ENCODE measurements at regions not wholly inside any gene's neighbourhood (a gene's known extent, or its start where the extent isn't known, plus 50 kb on each side); places are given as distances from the start of the nearest gene placed in this dataset.
"Not testable (repeated sequence)": the region's sequence is repeated elsewhere in the genome, so short reads cannot be mapped to it uniquely, and the experiment has no call there.

DNA sequence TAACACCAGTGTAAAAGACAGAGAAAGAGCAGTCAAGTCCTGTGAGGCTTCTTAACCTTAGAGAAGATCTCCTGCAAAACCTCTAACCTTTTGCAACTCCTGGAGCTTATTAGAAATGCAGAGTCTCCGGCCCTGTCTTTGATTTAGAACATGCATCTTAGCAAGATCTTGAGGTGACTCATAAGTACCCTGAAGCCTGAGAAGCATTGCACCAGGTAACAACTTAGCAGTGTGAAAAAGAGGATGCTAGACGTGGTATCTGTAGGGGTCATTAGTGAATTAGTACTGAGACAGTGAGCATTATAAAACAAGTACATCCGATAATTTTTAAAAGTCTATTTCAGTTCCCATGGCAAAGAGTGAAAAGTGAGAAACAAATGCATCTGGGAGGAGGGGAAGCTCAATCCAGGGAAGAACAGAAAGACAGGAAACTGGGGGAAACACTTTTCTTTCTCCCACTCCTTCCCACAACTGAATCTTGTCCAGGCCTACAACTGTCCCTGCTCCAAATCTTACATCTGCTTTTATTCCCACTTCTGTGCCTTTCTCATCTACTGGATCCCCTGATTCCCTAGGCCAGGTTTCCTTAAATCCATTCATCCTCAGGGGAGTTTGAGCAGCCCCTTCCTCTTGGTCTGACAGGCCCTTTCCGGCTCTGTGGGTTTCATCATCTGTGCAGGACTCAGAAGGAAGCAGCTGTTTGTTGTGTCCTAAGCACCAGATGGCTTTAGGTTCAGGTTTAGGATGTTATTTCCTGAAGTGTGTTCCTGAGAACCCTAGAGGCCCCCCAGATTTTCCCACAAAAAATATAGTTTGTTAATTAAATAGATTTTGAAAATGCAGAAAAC is 128.1 kb upstream of the IL12A start:
- no peak overlapping the region for H3K27ac ChIP-seq
- DNase-seq (ENCODE audit: low read depth, low spot score) = no peak

DNA sequence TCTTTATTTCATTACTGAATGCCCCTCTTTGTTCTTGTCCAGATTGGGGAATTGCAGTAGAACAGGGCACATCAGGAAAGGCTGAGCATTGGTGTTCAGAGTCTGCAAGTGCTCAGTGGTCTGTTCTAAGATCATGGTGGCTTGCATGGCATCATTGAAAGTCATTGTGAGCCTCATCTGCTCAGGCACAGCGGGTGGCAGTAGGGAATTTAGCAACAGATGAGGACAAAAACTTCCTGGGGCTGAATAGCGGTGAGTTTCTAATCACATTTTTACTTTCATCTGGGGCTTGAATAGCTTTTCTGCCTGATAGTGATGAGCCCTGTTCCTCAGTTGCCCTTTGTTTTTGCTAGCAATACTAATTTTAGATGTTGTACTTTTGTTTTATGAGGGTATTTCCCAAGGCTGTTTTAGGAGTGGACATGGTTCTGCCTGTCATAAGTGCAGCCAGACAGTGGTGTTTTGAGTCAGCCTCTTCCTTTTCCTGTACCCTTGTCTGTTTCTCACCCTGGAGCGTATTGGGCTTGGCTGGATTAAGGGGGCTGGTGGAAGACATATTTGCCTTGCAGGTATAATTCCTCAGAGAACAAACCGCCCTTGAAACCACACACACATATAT is 127.2 kb upstream of the IL12A start:
- peak overlapping the region; percentile 13 for H3K27ac ChIP-seq
- DNase-seq (ENCODE audit: low read depth, low spot score) = no peak

DNA sequence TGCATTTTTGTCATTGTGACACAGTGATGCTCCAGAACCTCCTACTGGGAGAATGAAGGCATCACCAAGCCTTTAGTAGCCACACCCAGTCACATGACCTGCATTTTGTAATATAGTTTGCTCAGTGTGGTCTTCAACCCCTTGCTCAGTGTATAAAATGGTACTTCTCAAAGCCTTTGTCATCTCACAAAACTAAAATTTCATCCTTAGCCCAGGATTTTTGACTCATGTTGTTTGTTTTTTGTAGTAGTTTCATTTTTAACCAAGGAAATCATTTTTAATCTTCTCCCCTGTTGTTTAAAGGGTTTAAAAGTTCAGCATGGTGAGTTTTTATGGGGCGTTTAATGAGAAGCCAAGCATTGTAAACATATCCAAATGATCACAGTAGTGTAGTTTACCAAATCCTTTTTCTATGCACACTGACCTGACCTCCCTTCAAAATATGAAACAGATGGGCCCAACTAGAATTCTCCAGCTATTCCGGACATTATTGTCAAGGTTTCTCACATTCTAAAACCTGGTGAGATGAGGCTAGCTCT is 123.5 kb upstream of the IL12A start:
- DNase-seq (ENCODE audit: low read depth, low spot score) = no peak
- peak overlapping the region; percentile 36 for H3K27ac ChIP-seq

DNA sequence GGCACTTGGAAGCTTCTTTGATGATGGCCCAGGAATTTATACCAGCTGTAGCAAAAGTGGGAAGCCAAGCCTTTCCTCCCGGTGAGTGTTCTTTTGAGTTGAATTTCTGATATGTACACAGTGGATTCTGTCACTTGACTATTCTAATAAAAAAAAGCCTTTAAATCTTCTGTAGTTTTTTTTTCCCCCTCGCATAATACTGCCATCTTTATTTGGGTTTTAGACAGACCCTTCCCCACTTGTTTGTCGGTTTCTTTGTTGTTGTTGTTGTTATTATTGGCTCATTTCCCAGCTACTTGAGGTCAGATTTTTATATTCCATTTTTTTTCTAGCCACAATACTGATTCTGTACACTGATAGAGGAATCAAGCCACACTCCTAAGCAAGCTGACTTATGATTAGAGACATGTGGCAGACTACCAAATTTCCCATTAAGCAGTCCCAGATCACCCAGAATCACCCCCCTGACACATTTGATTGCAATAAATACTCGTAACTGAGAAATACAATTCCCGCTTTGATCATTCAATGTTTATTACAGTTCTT is 122.4 kb upstream of the IL12A start:
- peak overlapping the region; percentile 36 for H3K27ac ChIP-seq
- no peak for DNase-seq (ENCODE audit: low read depth, low spot score)

DNA sequence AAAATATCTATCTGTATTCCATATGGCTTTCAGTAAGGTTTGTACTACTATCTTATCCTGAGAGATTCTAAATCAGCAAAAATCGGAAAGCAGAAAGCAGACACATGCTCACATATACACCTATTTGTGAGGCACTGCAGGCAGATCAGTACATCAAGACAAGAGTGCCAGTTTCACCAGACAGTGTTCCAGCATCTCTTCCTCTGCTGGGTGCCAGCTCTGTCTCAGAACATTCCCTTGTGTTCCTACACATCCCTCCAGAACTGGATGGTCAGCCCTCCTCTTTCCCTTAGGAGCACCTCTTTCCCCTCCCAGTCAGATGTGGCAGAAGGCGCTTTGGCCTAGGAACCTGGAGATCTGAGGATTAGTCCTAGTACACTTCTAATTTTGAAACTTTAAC is 121.3 kb upstream of the IL12A start:
- no peak overlapping the region for H3K27ac ChIP-seq
- no peak for DNase-seq (ENCODE audit: low read depth, low spot score)

DNA sequence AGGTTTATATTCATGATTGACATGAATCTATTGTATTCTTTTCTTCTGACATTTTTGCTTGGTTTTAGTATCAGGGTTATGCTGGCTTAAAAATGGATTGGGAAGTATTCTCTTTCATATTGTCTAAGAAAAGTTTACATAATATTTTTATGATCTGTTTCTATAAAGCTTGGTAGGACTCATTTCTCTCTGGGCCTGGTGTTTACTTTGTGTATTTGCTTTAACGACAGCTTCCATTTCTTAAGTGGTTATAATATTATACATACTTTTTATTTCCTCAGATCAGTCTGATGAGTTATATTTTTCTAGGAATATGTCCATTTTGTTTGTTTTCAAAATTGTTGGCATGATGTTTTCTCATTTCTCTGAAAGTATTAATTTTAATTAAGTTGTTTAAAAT is 117.9 kb upstream of the IL12A start:
- no peak overlapping the region for H3K27ac ChIP-seq
- DNase-seq (ENCODE audit: low read depth, low spot score) = no peak

DNA sequence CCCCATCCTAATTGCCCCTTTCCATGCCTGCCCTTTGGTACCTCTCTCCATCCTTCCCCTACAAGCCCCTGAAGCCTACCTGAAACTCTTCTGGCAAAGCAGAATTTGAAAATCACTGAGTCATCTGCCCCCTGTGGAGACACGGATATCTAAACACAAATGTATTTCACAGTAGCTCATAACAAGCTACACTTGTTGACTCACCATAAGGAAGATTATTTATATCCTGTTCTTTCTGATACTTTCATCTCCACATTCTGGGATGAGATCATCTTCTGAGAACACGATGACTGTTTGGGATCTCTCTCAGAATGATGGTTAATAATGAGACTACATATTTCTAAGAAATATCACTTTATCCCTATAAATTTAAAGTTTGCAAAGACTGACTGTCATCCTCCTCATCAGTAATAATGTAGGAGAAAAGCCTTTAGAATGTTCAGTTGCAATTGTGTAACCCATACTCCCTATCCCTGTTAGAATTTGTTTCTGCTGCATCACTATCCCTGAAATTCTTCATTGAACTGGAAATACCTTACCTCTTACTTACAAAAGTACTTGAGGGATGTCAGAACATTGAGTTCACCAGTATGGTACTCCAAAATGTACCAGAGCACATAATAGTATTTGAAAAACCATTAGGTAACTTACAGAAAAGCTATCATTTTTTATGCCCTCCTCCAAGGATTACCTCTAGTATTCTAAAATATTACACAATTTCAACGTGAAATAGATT is 116.1 kb upstream of the IL12A start:
- DNase-seq (ENCODE audit: low read depth, low spot score) = peak; percentile 67
- H3K27ac ChIP-seq = peak overlapping the region; percentile 82

DNA sequence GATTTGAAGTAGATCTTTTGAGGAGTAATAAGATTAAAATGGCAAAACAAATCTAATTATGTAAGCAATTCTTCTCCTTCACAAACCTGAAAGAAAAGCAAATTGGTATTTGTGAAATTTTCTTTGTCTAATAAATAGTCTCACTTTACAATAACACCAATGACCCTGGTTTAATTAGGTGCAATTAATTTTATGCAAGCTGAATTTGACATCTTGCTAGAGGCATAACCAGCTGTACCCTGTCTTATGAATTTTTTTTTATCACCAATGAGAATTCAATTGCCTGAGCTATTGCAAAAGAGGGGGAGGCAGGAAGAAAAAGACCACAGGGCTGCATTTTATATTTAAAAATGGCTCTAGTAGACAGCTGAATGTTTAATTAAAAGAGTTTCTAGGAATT is 113.5 kb upstream of the IL12A start:
- no peak overlapping the region for H3K27ac ChIP-seq
- DNase-seq (ENCODE audit: low read depth, low spot score) = no peak

DNA sequence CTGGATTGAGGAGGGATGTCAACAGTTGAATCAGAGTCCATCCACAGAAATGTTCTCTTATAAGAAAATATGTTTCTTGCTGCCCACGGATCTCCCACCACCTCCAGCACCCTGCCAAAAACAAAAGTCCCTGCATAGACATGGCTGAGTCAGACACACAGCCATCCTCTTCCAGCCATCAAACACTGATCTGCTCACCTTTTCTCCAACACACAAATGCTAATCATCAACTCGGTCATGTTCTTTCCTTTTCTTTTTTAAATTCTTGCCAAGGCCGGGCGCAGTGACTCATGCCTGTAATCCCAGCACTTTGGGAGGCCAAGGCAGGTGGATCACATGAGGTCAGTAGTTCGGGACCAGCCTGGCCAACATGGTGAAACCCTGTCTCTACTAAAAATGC is 110.7 kb upstream of the IL12A start:
- H3K27ac ChIP-seq = peak overlapping the region; percentile 43
- no peak for DNase-seq (ENCODE audit: low read depth, low spot score)

DNA sequence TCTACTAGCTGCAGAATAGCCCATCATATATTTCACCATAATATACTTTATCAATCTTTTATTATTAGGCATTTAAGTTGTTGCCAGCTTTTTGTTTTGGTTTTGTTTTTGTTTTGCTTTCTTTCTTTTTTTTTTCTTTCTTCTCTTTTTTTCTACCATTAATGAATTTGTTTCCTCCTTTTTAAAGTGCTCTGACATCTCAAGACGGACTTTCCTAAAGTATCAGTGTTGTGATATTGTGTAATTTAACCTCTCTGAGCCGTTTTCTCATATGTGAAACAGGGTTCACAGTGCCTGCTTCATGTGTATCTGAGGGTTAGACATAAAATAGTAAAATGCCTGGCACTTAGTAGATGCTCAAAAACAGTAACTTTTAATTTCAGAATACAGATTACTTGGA is 109.5 kb upstream of the IL12A start:
- H3K27ac ChIP-seq = no peak overlapping the region
- no peak for DNase-seq (ENCODE audit: low read depth, low spot score)

DNA sequence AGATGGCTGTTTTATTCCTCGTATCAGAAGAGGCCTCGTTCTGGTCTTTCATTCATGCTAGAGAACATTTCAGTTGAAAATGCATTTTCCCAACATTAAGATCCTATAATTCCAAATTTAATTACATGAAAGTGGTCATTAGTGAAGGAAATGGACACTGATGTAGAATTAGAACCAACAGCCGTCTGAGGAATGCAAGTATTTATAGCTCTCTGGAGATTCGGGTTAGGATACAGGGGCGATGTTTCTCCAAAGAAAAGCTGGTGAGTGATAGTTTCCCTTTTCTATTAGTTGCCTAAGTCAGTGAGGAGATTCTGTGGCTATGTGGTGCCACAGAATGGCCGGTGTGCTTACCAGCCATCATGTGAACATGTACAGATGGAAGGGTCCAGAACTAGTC is 109.0 kb upstream of the IL12A start:
- H3K27ac ChIP-seq = no peak overlapping the region
- DNase-seq (ENCODE audit: low read depth, low spot score) = no peak

DNA sequence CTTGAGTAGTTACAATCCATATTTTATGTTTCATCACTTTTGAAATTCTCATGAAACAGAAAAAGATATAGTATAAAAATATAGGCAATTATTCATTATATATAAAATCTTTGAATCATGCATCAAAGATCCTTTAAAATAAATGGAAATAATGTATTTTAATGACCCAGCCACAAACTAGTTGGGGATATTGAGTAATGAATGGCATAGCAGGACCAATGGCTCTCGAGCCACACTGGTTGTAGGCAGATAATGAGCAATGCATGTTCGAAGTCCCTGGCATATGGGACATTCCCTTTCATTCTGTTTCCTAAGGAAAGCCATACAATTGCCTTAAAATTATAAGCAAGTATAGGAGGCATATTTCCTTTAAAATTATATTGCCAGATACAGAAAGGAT is 107.4 kb upstream of the IL12A start:
- peak overlapping the region; percentile 93 for H3K27ac ChIP-seq
- DNase-seq (ENCODE audit: low read depth, low spot score) = no peak

DNA sequence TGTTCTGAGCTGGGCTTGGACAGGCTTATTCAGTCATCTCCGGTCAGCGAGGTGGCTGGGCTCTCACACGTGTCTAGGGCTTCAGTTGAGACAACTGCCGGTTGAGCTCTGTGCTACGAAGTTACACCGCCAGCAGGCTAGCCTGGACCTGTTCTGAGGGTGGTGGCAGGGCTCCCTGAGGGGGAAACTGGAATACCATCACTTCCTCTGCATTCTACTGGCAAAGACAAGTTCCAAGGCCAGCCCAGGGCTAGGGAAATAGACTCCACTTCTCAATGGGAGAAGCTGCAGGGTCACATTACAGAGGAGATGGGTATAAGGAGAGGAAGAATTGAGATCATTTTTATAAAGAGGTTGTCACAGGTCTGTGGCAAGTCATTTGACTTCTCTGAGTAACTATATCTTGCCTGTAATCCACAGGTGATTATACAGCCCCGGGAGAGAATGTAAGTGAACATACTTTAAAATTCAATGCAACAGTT is 106.8 kb upstream of the IL12A start:
- peak; percentile 73 for DNase-seq (ENCODE audit: low read depth, low spot score)

DNA sequence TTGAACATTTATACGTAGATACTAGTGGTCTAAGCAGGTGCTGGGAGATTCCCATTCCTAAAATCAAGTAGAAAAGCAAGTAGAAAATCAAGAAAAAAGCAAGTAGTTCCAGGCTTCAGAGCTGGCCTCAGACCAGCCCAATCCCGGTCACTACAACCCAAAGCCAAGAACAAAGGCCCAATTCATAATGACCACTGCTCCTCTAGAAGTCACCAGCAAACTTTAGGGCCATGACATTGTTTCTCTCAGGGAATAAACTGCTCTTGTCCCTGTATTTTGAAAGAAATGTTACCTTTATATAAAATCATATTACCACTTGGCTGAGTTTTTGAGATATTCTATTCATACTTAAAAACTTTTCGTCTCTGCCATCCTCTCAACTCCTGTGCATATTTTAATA is 106.3 kb upstream of the IL12A start:
- no peak for DNase-seq (ENCODE audit: low read depth, low spot score)
- peak overlapping the region; percentile 93 for H3K27ac ChIP-seq

More for the DNA sequence above, 106.8 kb upstream of the IL12A start:
- peak overlapping the region; percentile 93 for H3K27ac ChIP-seq

DNA sequence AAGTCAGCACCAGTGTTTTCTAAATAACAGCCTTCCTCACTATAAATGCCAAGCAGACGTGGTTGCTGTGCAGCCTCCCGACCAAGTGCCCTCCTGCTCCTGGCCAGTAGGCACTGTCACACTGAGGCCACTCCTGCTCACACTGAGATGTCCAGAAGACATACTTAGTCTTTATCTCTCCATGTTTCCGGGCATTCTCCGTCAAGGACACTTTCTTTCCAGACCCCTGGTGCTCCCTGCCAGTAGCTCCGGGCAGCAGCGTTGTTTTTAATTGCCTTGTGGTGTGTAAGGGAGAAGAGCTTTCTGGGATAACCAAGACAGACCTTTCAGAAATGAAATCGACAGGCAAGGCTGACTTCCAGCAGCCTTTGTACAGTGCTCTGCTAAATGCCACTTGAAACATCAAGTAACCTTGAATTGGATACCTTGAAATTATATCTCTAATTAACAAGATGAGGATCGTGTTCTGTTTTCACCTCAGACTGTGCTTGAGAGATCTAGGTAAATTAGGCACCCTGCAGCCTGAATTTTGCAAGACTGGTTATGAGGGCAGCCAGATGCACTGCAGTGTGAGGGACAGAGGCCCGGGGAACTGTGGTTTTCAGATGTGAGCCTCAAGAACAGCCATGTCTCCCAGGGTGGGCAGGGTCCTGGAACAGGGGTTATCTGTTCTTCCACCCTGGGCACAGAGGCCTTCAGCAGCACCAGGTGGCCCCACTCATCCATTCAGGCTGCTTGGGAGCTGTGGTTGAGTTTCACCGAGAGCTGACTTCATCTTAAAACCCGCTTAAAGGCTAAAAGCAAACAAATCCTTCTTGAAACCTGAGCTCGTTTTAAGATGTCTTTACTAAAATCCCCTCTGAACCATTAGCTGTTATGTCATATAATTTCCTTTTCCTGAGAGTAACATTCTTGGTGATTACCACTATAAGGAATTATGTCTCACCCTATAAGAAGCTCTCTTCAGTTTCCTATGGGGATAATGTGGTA is 105.5 kb upstream of the IL12A start:
- H3K27ac ChIP-seq = peak overlapping the region; percentile 93
- no peak for DNase-seq (ENCODE audit: low read depth, low spot score)

DNA sequence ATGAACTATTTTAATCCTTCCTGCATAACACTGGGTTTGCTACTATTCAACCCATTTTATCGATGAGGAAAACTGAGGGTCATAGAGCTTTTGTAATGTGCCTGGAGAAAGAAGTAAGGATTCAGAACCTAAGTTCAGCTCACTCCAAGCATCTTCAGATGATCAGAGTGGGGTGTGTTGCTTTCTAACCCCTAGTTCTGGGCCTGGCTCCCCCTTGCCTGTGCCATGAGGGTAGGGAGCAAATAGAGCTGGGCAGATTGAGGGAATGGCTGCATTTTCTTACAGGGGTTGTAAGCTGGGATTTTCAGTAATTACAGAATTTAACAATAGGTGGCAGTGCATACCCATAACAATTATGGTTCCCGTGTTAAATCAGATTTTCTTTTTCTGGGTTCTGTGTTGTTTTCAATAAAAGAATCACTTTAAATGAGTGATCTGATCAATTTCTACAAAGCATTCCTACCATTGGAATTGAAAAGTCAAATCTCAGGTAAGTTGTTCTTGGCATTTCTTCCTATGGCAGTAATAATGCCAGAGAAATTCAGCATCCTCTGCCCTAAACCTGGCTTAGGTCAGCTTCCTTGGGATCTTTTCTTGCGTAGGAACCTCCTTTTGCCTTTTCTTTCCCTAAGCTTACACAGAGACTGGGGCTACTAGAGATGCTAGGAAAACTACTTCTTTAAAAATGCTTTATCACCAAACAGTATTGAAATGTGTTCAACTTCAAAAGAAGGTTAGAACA is 103.8 kb upstream of the IL12A start:
- H3K27ac ChIP-seq = no peak overlapping the region

DNA sequence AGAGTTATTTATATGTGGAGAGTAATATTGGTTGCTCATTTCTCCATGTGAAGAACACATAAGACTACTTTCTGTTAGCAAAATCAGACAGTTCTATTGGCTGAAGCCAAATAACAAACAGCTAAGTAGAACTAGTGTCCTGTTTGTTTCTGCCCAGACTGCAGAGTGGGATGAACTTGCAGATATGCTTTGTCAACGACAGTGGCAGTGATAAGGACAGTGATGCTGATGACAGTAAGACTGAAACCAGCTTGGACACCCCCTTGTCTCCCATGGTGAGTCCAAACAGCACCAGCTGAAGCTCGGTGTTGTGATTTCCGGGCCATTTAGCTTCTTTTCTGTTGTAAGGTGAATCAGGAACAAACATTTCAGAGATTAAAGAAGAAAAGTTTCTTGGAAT is 102.6 kb upstream of the IL12A start:
- no peak overlapping the region for H3K27ac ChIP-seq
- no peak for DNase-seq (ENCODE audit: low read depth, low spot score)

More for the DNA sequence above, 103.8 kb upstream of the IL12A start:
- DNase-seq (ENCODE audit: low read depth, low spot score) = no peak

DNA sequence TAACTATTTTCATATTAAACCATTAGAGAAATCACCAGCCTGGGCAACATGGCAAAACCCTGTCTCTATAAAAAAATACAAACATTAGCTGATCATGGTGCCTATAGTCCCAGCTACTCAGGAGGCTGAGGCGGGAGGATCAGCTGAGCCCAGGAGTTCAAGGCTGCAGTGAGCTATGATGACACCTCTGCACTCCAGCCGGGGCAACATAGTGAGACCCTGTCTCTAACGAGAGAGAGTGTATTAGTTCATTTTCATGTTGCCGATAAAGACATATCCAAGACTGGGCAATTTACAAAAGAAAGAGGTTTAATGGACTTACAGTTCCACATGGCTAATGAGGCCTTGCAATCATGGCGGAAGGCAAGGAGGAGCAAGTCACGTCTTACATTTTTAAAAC is 102.1 kb upstream of the IL12A start:
- not testable (repeated sequence) for H3K27ac ChIP-seq; DNase-seq (ENCODE audit: low read depth, low spot score)

DNA sequence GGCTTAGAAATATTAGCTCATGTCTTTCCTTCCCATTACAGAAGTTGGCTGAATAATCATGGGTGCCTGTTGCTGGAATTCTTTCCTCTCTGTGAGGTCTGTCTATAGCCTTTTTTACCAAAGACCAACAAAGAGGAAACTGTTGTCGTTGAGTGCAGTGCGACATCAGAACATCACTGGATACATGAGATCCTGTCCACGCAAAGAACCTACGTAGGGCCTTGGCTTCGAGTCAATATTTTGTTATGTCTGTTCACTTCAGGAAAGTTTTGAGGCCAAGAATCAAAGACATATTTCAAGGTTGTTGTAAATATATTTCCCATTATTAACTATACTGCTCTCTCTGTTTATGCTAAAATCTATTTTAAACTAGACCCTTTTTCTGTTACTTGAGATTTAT is 101.5 kb upstream of the IL12A start:
- DNase-seq (ENCODE audit: low read depth, low spot score) = no peak
- no peak overlapping the region for H3K27ac ChIP-seq

Measured in epithelial cell of prostate (primary cell).